Stomach (tissue), 4 donors: ENCODE measurements at regions not wholly inside any gene's neighbourhood (a gene's known extent, or its start where the extent isn't known, plus 50 kb on each side); places are given as distances from the start of the nearest gene placed in this dataset.

ENCODE experiments used
- CTCF ChIP-seq, 7 experiments: fragments of 450-650 bp in 4 of 7; fragments of 200-600 bp in 3 of 7; sonication (generic) in 3 of 7; IDR thresholded peaks; one replicate each; pipeline ENCODE4 v1.5.1; 2016 to 2019; ENCODE audit warnings: antibody characterized with exemption in 7 of 7, control low read depth in 2 of 7, mild to moderate bottlenecking in 1 of 7
- EP300 ChIP-seq: sonication (generic); formaldehyde crosslinking; IDR thresholded peaks from one replicate; pipeline ENCODE4 v1.6.1; 2017; ENCODE audit warnings: antibody characterized with exemption
- POLR2A ChIP-seq, 4 donors: fragments of 450-650 bp; IDR thresholded peaks; one replicate each; pipeline ENCODE4 v1.6.1; 2016; ENCODE audit warnings: antibody characterized with exemption in 4 of 4, control low read depth in 2 of 4, mild to moderate bottlenecking in 1 of 4, moderate library complexity in 1 of 4

GRCh38 chr3:59137415-59137814 lies 87.6 kb upstream of the CFAP20DC start:
- TF ChIP-seq CTCF (IDR thresholded peaks at IDR 0.05) (no peak), EP300 (no peak), POLR2A (IDR thresholded peaks at IDR 0.05) (no peak)
